Hematopoietic multipotent progenitor cell treated with erythropoietin and hydrocortisone succinate and interleukin-3 and kit ligand, for 4 days (in vitro differentiated cells): ENCODE measurements at regions not wholly inside any gene's neighbourhood (a gene's known extent, or its start where the extent isn't known, plus 50 kb on each side); places are given as distances from the start of the nearest gene placed in this dataset.
"Not testable (repeated sequence)": the region's sequence is repeated elsewhere in the genome, so short reads cannot be mapped to it uniquely, and the experiment has no call there.

Source experiments
- DNase-seq: peaks from one replicate; pipeline ENCODE4 v3.0.0-alpha.2; 2015

DNA sequence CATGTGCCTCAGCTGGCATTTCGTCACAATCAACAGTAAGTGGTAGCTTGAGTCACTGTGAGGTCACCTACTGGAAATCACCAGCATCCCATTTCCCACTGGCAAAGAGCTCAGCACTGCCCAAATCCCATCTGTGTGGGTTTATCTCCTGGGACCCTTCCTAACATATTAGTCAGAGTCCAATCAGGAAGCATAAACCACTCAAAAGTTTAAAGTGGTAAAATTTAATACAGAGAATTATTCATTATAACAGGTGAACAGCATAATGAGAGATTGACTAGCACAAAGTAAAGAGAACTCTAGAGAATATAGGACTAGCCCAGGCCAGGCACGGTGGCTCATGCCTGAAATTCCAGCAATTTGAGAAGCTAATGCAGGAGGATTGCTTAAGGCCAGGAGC, 107.1 kb upstream of the TP53BP2 start:
- not testable (repeated sequence) for DNase-seq

GRCh38 chr1:223951551-223951950, 105.8 kb upstream of the TP53BP2 start:
- DNase-seq, result not testable (repeated sequence)

DNA sequence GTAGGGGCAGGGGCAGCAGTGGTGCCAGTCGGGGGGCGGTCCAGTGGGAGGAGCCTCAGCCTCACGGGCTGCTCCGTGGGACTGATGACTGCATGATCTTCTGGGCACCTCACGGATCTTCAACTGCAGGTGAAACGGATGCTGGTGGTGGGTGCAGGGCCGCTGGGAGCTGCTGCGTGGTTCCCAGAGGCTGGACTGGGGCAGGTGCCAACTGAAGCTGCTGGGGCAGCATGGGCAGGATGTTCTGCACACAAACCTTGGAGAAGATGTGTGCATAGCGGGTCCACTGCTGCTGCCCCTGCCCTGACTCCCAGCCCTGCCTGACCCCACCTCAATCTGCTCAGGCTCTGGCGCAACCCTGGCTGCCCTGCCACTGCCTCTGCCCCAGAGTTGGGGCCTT, 104.2 kb upstream of the TP53BP2 start:
- DNase-seq, result not testable (repeated sequence)

DNA sequence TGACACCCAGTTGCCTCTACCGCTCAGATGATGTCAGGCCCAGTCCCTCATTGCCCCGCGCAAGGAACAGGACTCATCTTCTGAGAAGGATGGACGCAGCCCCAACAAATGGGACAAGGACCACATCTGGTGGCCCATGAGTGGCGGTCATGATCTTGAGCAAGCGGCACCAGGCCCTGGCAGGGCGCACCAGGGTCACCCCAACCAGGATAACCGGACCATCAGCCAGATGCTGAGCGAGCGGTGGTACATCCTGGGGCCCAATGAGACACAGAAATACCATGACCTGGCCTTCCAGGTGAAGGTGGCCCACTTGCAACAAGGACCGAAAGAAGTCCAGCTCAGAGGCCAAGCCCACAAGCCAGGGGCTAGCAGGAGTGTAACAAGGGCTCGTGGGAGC, 102.3 kb upstream of the TP53BP2 start:
- not testable (repeated sequence) for DNase-seq

- DNase-seq, result peak; percentile 10
Measured at GRCh38 chr1:223936592-223936991, 90.8 kb upstream of the TP53BP2 start.

- peak; percentile 66 for DNase-seq
Measured at GRCh38 chr1:223931476-223931875, 85.7 kb upstream of the TP53BP2 start.

DNA sequence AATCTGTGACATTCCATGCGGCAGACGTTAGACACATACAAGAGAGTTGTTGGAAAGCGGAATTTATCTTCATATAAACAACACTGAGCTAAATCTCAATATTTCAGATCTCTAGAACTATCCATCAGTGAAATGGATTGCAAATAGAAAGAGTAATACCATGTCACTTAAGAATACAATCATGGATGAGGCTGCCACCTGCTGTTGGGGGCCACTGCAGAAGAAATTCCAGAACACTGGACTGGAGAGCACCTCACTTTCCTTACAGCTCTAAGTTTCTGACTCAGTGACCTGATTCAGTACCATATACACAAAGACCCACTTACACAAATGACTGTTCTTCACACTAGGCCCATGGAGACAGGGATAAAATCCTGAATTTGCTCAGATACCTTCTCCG, 75.1 kb upstream of the TP53BP2 start:
- not testable (repeated sequence) for DNase-seq

DNA sequence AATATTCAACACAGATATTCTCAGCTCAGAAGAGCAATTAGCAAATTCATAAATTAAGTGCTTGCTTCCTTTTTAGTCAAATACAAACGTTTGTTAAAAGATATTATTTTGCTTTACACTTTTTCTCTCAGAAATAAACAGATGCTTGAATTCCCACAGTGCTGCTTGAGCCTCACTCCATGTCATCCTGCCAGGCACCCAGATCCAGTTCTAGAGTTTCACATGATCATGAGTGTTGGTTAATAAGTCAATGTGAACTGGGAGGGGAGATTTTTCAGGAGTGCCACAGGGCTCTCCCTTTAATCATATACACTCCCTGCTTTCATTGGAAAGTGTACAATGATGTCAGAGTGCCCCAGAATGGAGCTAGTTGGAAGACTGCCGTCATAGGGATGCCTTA, 69.7 kb upstream of the TP53BP2 start:
- DNase-seq, result not testable (repeated sequence)

DNA sequence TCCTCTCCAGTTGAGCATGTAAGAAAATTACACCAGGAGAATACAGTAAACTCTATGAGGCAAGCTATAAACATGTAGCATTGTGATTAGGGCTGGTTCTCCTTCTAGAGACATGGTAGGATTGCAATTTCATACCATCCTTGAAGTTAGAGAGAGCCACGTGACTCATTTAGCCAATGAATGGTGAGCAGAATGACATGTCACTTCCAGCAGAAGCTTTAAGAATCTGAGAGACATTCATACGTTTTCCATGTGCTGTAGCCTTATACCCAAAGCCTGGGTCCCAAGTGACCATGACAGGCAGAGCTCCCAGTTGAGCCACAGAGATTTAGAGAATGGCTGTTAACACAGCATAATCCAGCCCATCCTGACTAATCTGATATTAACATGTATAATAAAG, 68.0 kb upstream of the TP53BP2 start:
- DNase-seq, result not testable (repeated sequence)

DNA sequence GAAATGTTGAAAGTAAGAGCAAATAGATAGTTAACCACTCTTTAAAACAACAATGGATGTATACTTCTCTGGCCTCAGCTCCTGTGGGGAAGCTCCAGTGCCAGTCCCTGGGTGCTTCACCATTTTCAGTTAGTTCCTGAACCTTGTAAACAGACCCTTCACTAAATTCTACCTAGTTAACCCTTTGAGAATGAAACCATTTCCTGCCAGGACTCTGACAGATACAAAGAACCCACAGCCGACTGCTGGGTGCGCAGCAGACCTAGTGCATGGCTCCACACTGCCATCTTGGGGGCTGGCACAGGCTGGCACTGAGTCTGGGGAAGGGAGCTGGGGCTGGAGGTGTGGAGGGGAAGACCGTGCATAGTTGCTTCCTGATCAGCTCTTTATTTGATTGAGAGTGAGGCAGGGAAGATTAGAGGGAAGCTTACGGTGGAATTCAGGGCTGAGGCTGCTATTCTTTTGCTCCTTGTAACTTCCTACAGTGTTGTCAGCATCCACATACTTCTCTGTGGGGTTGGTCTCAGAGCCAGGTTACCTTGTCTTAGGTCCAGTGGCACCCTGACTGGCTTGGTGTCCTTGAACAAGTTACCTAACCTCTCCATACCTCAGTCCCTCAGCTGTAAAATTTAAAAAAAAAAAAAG, 62.3 kb upstream of the TP53BP2 start:
- not testable (repeated sequence) for DNase-seq

DNA sequence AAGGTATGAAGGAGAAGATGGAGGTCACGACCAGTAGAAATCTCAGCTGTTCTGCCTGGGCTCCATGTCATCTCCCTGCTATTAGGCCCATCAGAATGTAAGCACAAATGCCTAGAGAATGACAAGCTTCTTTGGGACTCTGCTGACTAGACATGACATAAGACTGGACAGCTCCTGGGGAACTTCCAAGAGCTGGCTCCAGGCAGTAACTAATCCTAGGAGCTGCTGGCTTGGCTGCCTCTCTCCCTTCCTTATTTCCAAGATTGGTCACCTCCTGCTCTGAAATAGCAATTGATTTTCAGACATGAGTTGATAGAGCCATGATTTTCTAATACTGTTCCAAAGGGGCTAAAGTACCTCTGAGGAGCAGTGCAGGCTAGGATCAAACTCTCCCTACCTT, 57.5 kb upstream of the TP53BP2 start:
- not testable (repeated sequence) for DNase-seq

GRCh38 chr1:223899775-223900174, 54.0 kb upstream of the TP53BP2 start:
- not testable (repeated sequence) for DNase-seq

DNA sequence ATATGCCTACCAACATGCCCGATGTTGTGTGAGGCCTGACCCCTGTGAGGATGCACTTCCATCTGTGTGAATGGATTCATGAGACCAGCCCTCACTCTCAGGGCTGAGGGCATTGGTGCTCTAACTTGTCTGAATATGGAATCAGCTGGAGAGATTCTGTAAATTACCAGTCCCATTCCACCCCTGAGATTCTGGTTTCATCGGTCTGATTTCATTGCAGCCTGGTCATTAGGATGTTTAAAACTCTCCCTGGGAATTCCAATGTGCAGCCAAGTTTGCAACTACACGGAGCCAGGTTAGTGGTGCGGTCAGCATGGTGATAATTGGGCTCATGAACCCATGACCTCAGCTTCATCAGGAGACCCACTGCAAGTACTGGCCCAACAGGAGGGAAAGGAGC, 51.4 kb upstream of the TP53BP2 start:
- not testable (repeated sequence) for DNase-seq

DNA sequence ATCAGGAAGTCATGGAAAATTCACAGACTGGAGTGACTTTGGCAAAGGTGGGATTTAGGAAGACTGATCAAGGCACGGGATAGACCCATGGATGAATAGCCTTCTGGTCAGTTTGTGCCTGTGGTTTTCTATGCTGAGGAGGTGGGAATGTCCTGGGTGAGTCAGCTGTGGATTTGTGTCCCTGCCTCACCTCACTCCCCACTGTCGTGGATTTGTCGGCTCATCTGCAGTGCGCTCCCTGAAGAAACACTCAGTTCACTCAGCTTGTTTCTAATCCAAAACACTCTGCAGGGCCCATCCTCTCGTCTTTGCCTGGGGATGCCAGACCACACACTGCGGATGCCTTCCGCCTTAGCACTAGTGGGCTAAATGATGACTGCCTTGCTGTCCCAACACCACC, 50.2 kb upstream of the TP53BP2 start:
- not testable (repeated sequence) for DNase-seq
